OCI-LY3 (cell line): ENCODE measurements at regions not wholly inside any gene's neighbourhood (a gene's known extent, or its start where the extent isn't known, plus 50 kb on each side); places are given as distances from the start of the nearest gene placed in this dataset.

Experiments
- H2AFZ ChIP-seq: fragments of 200-600, 300-600 bp; shearing (Covaris generic); 2 replicates; pipeline ENCODE4 v1.6.0; 2014; ENCODE audit warnings: antibody characterized with exemption, low read depth, low read length
- H3K27ac ChIP-seq: fragments of 200-600, 300-600 bp; sonication (generic); 2 replicates; pipeline ENCODE4 v1.5.1; 2014; ENCODE audit warnings: mild to moderate bottlenecking, low read length, moderate library complexity, mixed read lengths
- H3K27me3 ChIP-seq: fragments of 200-600, 300-600 bp; sonication (generic); 2 replicates; pipeline ENCODE4 v1.6.1; 2014; ENCODE audit warnings: low read depth, low read length, mixed read lengths
- H3K36me3 ChIP-seq: fragments of 200-600, 300-600 bp; sonication (generic); replicated peaks from 2 replicates; pipeline ENCODE3; 2014; ENCODE audit warnings: low read depth, low read length, mixed read lengths
- H3K4me1 ChIP-seq: fragments of 300-600, 200-600 bp; sonication (generic); 2 replicates; pipeline ENCODE4 v1.6.1; 2014; ENCODE audit warnings: low read length, mixed read lengths
- H3K4me2 ChIP-seq: fragments of 200-600, 300-600 bp; sonication (generic); 2 replicates; pipeline ENCODE4 v1.6.1; 2014; ENCODE audit warnings: low read length, mixed read lengths
- H3K4me3 ChIP-seq: fragments of 300-600, 200-600 bp; sonication (generic); 2 replicates; pipeline ENCODE4 v1.5.1; 2014; ENCODE audit warnings: antibody characterized with exemption, mild to moderate bottlenecking, low read length, moderate library complexity
- H3K79me2 ChIP-seq: fragments of 300-600, 200-600 bp; shearing (Covaris generic); 2 replicates; pipeline ENCODE4 v1.6.1; 2014; ENCODE audit warnings: mild to moderate bottlenecking, low read length, mixed read lengths
- H3K9ac ChIP-seq: fragments of 300-600, 200-600 bp; shearing (Covaris generic); 2 replicates; pipeline ENCODE4 v1.6.0; 2014; ENCODE audit warnings: mild to moderate bottlenecking, low read length, moderate library complexity
- H3K9me3 ChIP-seq: fragments of 200-600, 300-600 bp; shearing (Covaris generic); 2 replicates; pipeline ENCODE4 v1.6.1; 2014; ENCODE audit warnings: low read length, mixed read lengths; ENCODE audit not compliant: insufficient read depth
- H4K20me1 ChIP-seq: fragments of 200-600, 300-600 bp; sonication (generic); 2 replicates; pipeline ENCODE4 v1.6.1; 2016; ENCODE audit warnings: low read length, mixed read lengths; ENCODE audit not compliant: insufficient read depth
- CTCF ChIP-seq: fragments of 200-600, 300-600 bp; sonication (generic); IDR thresholded peaks from 2 replicates; pipeline ENCODE4 v1.5.1; 2014; ENCODE audit warnings: antibody characterized with exemption, low read length, low read depth
- EZH2phosphoT487 ChIP-seq: fragments of 200-600 bp; shearing (Covaris generic); IDR thresholded peaks from 2 replicates; pipeline ENCODE4 v1.6.1; 2018; ENCODE audit warnings: antibody characterized with exemption, mixed run types, low read depth

- TF ChIP-seq EZH2phosphoT487 = no peak
- no peak for TF ChIP-seq CTCF
- no peaks in the 10 kb centered on the region for H4K20me1 ChIP-seq
- H3K4me1 ChIP-seq = peaks cover 15% of the 10 kb centered on the region
- H3K4me2 ChIP-seq = no peak overlapping the region
- peaks cover 18% of the 10 kb centered on the region for H3K27me3 ChIP-seq
- no peaks in the 10 kb centered on the region for H3K9me3 ChIP-seq
- no peaks in the 10 kb centered on the region for H3K36me3 ChIP-seq
- H3K27ac ChIP-seq = no peak overlapping the region
- no peak overlapping the region for H3K9ac ChIP-seq
- no peaks in the 10 kb centered on the region for H3K79me2 ChIP-seq
- H2AFZ ChIP-seq = no peak overlapping the region
- H3K4me3 ChIP-seq = no peak overlapping the region
These were observed 128.1 kb downstream of the GADD45G start for GRCh38 chr9:89732939-89733324.

- TF ChIP-seq CTCF = no peak
- TF ChIP-seq EZH2phosphoT487 = no peak
- no peaks in the 10 kb centered on the region for H3K79me2 ChIP-seq
- H3K9me3 ChIP-seq = no peaks in the 10 kb centered on the region
- H3K27ac ChIP-seq = no peak overlapping the region
- H3K27me3 ChIP-seq = peaks cover 15% of the 10 kb centered on the region
- H3K4me2 ChIP-seq = no peak overlapping the region
- no peaks in the 10 kb centered on the region for H3K36me3 ChIP-seq
- H4K20me1 ChIP-seq = no peaks in the 10 kb centered on the region
- peaks cover 25% of the 10 kb centered on the region for H3K4me1 ChIP-seq
- H3K9ac ChIP-seq = no peak overlapping the region
- H2AFZ ChIP-seq = no peak overlapping the region
- no peak overlapping the region for H3K4me3 ChIP-seq
These were observed 129.8 kb downstream of the GADD45G start for GRCh38 chr9:89734600-89735041.

- no peaks in the 10 kb centered on the region for H4K20me1 ChIP-seq
These were observed 133.5 kb downstream of the GADD45G start for GRCh38 chr9:89738137-89738932.

More at GRCh38 chr9:89738137-89738932, 133.5 kb downstream of the GADD45G start:
- Histone ChIP-seq H3K4me3 (no peak overlapping the region), H2AFZ (no peak overlapping the region), H3K4me2 (no peak overlapping the region), H3K9me3 (no peaks in the 10 kb centered on the region), H3K36me3 (no peaks in the 10 kb centered on the region), H3K4me1 (peaks cover 39% of the 10 kb centered on the region), H3K79me2 (no peaks in the 10 kb centered on the region), H3K9ac (no peak overlapping the region), H3K27me3 (peaks cover 4% of the 10 kb centered on the region; the same call in 1 of the 2 replicates), H3K27ac (no peak overlapping the region)
- TF ChIP-seq CTCF (no peak; the same call in 1 of the 2 replicates), EZH2phosphoT487 (no peak)
